NOMO-1 (cell line): ENCODE measurements at regions not wholly inside any gene's neighbourhood (a gene's known extent, or its start where the extent isn't known, plus 50 kb on each side); places are given as distances from the start of the nearest gene placed in this dataset.
"Not testable (repeated sequence)": the region's sequence is repeated elsewhere in the genome, so short reads cannot be mapped to it uniquely, and the experiment has no call there.

ENCODE experiments used
- DNase-seq, 2 experiments: peaks; one replicate each; lab custom pipeline; 2025; ENCODE audit not compliant: unreplicated experiment in 2 of 2; lab: John Stamatoyannopoulos, UW

DNA sequence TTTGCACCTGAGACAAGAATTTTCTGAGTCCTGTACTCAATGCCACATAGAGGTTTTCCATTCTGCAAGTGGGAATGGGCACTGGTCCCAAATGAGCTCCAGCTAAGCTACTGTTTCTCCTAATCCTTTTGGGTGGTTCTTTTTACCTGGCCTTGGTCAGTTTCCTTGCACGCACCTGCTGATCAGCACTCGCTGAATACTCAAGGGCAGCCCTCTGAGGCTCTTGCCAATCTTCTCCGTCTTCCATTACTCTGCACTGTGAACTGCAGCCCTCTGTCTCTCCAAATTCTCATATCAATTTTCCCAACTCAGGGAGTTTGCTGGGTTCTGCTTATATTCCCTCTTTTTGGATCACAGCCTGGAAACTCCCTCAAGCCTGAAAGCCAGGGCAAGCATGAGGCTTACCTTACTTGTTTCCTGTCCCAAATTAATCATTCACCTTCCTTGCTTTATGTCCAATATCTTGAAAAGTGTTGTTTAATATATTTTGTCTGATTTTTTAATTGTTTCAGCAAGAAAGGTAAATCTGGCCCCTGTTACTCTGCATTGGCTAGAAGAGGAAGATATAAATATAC lies 138.0 kb upstream of the TBX18 start:
- DNase-seq, result no peak

DNA sequence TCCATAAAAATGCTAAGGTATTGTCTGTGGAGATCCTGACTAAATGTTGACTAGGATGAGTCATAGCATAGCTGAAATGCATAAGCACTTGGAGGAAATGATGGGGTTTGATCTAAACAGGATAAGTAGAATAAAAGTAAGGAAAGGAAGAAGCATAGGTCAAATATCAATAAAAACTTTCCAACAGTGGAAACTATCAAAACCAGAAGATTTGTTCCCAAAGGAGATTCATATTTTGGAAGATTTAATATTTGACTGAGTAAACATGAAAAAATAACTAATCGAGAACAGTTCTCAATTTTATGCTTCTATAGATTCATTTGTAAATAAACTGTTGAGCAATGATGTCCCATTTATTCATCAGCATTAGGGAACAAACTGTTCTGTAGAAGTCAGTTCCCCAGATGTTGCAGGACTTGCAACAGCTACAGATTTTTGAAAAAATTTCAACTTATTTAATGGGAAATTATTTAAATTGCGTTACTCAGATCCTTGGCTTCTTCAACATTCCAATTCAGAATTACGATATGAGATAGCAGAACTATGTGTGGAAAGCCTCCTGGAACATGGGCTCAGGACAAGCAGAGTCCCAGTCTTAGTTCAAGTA lies 133.7 kb upstream of the TBX18 start:
- no peak for DNase-seq

DNA sequence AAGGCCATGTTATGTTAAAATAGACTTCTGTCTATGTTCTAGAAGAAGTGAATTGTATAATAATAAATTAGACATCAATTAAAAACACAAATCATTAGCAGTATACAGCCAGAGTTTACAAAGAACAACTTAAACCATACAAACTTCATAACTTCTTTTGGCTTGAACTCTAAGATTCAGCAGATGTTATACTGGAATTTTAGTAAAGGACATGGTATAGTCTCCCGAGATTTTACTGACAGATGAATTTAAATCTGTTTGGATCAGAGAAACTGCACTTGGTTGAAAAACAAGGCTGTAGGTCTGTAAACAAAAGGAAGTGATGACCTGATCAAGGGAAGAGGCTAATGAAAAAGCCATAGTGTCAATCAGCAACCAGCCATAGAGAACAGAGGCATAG lies 132.6 kb upstream of the TBX18 start:
- no peak for DNase-seq

GRCh38 chr6:84892671-84893070 lies 128.3 kb upstream of the TBX18 start:
- DNase-seq, result no peak

DNA sequence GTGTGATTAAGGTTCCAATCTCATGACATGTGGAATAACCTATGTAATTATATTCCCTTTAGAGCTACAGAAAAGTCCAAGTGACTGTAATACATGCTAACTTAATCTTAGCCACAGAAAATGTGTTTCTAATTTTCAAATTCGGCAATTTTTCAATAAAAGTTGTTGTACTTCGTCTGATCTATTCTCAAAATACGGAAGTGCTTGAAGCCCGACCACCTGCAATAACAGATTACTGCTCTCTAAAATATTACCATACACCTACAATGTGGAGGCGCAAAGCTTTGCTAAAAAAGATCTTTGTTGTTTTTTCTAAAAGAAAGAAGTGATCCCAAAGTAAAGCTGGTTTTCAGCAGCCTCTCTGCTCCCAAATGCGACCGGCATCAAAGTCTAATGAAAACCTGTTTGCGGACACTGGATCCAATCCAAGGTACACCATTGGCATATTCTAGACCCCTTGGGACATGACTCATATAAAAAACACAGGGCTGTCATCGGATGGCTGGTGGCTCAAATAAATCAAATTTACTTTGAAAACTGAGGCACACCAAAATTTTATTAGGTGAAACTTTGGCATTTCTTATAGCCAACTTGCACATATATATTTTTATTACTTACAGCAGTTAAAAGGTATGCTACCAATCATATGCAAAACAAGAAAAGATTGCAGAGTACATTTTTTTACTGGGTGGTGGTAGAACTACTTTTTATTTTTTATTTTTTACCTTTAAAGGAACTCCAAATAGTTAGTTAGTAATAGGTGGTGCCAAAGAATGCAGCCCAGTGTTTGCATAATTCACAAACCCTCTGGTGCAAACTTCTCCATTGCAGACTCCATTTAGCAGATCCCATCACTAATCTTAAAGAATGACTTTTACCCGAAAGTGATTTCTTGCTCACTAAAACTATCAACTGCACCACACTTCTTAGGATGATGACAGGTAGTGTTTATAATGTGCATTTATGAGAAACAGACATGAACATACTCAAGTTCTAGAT lies 118.7 kb upstream of the TBX18 start:
- no peak for DNase-seq

DNA sequence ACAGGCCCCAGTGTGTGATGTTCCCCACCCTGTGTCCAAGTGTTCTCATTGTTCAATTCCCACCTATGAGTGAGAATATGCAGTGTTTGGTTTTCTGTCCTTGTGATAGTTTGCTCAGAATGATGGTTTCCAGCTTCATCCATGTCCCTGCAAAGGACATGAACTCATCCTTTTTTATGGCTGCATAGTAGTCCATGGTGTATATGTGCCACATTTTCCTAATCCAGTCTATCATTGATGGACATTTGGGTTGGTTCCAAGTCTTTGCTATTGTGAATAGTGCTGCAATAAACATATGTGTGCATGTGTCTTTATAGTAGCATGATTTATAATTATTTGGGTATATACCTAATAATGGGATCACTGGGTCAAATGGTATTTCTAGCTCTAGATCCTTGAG lies 115.0 kb upstream of the TBX18 start:
- DNase-seq, result not testable (repeated sequence)

- DNase-seq, result no peak
Measured at GRCh38 chr6:84877515-84878210, 113.3 kb upstream of the TBX18 start.

DNA sequence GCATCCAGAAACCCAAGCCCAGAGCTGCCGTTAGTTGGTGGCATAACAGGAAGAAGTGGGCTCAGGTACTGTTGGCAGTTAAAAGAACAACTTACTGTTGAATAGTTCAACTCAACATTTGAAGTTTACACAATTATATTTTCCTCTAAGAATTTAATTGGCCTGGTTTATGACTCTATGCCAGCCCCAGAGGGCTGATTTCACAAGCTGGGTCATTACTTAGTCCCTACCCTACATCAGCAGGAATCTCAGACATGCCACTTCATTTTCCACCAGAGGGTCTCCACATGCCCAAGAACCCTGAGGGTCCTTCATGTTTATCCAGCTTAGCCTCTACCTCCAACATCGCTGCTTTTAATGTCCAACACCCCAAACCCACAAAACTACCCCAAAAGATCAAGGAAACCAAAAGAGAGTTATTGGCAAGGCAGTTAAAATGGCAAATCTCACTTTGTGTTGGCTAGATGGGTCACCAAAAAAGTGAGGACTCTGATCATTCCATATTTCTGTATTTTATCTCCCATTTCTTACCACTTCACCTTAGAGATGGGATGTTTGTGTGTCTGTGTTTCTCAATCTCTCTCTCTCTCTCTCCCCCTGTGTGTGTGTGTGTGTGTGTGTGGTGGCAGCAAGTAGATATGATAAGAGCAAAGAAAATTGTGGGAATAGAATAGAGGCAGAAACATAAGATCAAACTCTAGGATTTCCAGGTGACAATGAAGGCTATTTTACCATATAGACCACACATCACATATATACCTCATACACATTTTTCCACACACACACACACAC lies 112.5 kb upstream of the TBX18 start:
- DNase-seq, result no peak

- DNase-seq, result no peak
Measured at GRCh38 chr6:84872996-84873723, 108.8 kb upstream of the TBX18 start.

GRCh38 chr6:84871925-84872324 lies 107.5 kb upstream of the TBX18 start:
- no peak for DNase-seq

DNA sequence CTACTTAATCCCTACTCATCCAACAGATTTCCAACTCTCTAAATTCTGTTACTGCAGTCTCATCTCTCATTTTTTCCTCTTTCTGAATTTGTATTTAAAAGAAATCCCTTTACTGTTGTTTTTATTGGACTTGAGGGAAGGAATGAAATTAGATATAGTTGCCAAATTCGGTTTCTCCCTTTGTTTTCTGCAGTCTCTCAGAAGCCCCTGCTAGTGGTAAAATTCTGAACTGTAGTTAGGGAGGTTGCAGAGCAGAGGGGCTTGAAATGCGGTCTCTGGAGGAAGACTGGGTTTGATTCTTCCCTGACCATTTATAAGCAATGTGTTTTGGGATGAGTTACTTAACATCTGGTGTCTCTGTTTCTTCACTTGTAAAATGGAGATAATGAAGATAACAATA lies 106.3 kb upstream of the TBX18 start:
- DNase-seq, result no peak

- no peak for DNase-seq
Measured at GRCh38 chr6:84868149-84868548, 103.8 kb upstream of the TBX18 start.

DNA sequence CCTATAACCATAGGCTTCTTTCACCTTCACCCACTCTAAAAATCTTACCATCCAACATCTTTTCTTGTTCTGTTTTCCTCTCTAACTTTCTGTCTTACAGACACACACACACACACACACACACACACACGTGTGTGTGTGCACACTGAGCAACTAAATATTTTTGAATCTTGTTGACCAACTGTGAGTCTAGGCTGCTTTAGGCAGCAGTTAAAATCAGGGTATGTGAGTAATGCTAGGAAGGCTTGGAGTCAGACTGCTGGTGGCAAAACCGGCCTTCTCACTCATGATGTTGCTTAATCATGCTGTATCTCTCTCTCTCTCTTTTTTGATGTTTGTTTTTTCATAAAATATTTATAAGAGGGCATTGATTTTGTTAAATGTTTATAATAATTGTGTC lies 103.1 kb upstream of the TBX18 start:
- DNase-seq, result no peak

DNA sequence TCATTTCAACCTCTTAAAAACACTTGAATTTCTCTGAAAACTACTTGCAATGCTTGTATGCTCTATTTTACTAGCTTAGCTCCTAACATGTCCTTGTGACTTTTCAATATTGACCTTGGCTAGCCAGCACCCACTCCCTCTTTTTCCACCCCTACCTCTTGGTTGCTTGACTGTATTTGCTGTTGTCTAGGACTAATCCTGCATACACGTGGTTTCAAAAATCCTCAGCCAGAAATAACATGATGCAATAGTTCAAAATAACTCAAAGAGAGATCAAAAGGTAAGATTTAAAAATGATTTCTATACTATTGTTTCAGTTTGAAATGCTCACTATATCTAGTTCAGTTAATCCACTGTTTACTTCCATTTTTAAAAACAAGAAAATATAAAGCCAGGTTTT lies 102.3 kb upstream of the TBX18 start:
- DNase-seq, result no peak

DNA sequence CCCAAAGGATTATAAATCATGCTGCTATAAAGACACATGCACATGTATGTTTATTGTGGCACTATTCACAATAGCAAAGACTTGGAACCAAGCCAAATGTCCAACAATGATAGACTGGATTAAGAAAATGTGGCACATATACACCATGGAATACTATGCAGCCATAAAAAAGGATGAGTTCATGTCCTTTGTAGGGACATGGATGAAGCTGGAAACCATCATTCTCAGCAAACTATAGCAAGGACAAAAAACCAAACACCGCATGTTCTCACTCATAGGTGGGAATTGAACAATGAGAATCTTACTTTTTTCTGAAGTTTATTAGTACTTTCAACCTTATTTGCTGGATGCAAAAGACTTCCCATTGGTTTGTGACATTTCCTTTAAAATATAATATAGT lies 101.0 kb upstream of the TBX18 start:
- DNase-seq, result not testable (repeated sequence)

- no peak for DNase-seq
Measured at GRCh38 chr6:84862843-84863242, 98.4 kb upstream of the TBX18 start.

GRCh38 chr6:84860920-84861319 lies 96.5 kb upstream of the TBX18 start:
- no peak for DNase-seq

DNA sequence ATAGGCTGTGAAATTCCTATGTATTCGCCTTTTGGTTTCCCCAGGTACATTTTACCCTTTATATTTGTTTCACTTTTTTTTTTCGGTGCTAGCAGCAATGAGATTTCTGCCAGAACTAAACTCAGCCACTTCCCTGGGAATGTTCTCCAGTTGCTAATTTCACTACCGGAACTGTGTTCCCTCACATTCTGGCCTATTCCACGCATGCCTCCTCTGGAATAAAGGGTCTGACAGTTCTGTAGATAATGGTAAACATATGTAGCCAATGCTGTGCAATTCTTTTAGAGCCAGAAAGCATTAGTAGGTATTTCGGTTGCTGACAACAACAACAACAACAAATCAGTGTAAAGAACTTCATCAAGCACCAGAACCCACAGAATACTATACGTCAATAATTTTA lies 96.1 kb upstream of the TBX18 start:
- DNase-seq, result no peak

DNA sequence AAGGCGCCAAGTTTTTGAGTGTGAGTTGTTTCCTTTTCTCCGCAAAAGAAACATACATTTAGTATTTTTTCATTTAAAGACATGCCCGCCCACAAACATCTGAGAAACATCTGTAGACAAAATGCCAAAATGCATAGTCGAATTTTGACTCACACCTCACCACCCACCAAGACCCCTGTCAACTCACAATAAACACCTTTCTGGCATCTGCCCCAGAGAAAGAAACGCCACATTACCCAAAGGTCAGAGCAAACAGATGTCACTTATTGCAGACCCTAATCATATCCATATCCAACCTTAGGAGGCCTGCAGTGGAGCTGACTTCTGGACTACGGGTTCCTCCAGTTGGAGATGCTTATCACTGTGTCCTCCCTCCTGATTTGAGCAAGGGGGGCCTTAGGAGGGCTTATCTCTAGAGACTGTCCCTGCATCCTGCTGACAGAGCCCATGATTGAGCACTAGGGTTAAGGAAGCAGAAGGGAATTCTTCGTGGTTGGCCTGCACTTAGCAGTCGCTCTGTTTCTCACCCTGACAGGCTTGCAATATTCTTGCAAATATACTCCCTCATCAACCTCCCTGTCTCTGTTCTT lies 90.5 kb upstream of the TBX18 start:
- no peak for DNase-seq
